HL-60 (cell line): ENCODE measurements at regions not wholly inside any gene's neighbourhood (a gene's known extent, or its start where the extent isn't known, plus 50 kb on each side); places are given as distances from the start of the nearest gene placed in this dataset.
"Not testable (repeated sequence)": the region's sequence is repeated elsewhere in the genome, so short reads cannot be mapped to it uniquely, and the experiment has no call there.

Experiments
- DNase-seq, 2 experiments: peaks; one replicate each; pipeline ENCODE4 v3.0.0-alpha.2; 2010 to 2020; ENCODE audit warnings: low read depth in 1 of 2, low spot score in 1 of 2
- H3K27ac ChIP-seq: fragments of 250-450 bp; sonication (Bioruptor Pico); replicated peaks from 2 replicates; pipeline ENCODE4 v1.5.1; 2020; ENCODE audit warnings: mild to moderate bottlenecking, moderate library complexity
- H3K27me3 ChIP-seq: fragments of 250-450 bp; sonication (Bioruptor Pico); 2 replicates; pipeline ENCODE4 v1.5.1; 2021; ENCODE audit warnings: mild to moderate bottlenecking, moderate library complexity; ENCODE audit not compliant: insufficient read depth, poor library complexity, severe bottlenecking
- H3K4me3 ChIP-seq: replicated peaks from 2 replicates; pipeline ENCODE4 v1.5.1; 2011; ENCODE audit warnings: mild to moderate bottlenecking, control low read depth, low read length; ENCODE audit not compliant: insufficient read depth
- GABPA ChIP-seq: IDR thresholded peaks from 2 replicates; pipeline ENCODE4 v1.6.1; 2012; ENCODE audit warnings: low read depth
- POLR2AphosphoS5 ChIP-seq: IDR thresholded peaks from 2 replicates; pipeline ENCODE4 v1.6.1; 2012; ENCODE audit warnings: low read depth
- SPI1 ChIP-seq: IDR thresholded peaks from 2 replicates; pipeline ENCODE4 v1.6.1; 2012; ENCODE audit warnings: low read depth, mild to moderate bottlenecking, borderline replicate concordance
- TF ChIP-seq, protein P1 (sequence below): IDR thresholded peaks from 2 replicates; pipeline ENCODE4 v1.6.1; 2012; ENCODE audit warnings: low read depth; ENCODE audit not compliant: insufficient replicate concordance
- TF ChIP-seq, protein P2 (sequence below): IDR thresholded peaks from one replicate; pipeline ENCODE4 v1.5.1; 2011; ENCODE audit warnings: low read length, control low read depth, inconsistent platforms; ENCODE audit not compliant: insufficient read depth

GRCh38 chr20:11178946-11179654 lies 505.3 kb upstream of the JAG1 start:
- Histone ChIP-seq H3K27me3 (no peaks in the 10 kb centered on the region), H3K27ac (no peak overlapping the region), H3K4me3 (no peak overlapping the region)
- TF ChIP-seq, protein P1, sequence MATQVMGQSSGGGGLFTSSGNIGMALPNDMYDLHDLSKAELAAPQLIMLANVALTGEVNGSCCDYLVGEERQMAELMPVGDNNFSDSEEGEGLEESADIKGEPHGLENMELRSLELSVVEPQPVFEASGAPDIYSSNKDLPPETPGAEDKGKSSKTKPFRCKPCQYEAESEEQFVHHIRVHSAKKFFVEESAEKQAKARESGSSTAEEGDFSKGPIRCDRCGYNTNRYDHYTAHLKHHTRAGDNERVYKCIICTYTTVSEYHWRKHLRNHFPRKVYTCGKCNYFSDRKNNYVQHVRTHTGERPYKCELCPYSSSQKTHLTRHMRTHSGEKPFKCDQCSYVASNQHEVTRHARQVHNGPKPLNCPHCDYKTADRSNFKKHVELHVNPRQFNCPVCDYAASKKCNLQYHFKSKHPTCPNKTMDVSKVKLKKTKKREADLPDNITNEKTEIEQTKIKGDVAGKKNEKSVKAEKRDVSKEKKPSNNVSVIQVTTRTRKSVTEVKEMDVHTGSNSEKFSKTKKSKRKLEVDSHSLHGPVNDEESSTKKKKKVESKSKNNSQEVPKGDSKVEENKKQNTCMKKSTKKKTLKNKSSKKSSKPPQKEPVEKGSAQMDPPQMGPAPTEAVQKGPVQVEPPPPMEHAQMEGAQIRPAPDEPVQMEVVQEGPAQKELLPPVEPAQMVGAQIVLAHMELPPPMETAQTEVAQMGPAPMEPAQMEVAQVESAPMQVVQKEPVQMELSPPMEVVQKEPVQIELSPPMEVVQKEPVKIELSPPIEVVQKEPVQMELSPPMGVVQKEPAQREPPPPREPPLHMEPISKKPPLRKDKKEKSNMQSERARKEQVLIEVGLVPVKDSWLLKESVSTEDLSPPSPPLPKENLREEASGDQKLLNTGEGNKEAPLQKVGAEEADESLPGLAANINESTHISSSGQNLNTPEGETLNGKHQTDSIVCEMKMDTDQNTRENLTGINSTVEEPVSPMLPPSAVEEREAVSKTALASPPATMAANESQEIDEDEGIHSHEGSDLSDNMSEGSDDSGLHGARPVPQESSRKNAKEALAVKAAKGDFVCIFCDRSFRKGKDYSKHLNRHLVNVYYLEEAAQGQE: no peak
- no peak for TF ChIP-seq GABPA
- TF ChIP-seq SPI1: no peak
- TF ChIP-seq, protein P2, sequence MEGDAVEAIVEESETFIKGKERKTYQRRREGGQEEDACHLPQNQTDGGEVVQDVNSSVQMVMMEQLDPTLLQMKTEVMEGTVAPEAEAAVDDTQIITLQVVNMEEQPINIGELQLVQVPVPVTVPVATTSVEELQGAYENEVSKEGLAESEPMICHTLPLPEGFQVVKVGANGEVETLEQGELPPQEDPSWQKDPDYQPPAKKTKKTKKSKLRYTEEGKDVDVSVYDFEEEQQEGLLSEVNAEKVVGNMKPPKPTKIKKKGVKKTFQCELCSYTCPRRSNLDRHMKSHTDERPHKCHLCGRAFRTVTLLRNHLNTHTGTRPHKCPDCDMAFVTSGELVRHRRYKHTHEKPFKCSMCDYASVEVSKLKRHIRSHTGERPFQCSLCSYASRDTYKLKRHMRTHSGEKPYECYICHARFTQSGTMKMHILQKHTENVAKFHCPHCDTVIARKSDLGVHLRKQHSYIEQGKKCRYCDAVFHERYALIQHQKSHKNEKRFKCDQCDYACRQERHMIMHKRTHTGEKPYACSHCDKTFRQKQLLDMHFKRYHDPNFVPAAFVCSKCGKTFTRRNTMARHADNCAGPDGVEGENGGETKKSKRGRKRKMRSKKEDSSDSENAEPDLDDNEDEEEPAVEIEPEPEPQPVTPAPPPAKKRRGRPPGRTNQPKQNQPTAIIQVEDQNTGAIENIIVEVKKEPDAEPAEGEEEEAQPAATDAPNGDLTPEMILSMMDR: no peak
- no peak for TF ChIP-seq POLR2AphosphoS5
- DNase-seq: no peak

GRCh38 chr20:11180186-11180585 lies 506.4 kb upstream of the JAG1 start:
- Histone ChIP-seq H3K4me3 (no peak overlapping the region), H3K27ac (no peak overlapping the region), H3K27me3 (no peaks in the 10 kb centered on the region)
- TF ChIP-seq, protein P2: no peak
- TF ChIP-seq, protein P1: no peak
- no peak for TF ChIP-seq GABPA
- TF ChIP-seq SPI1: no peak
- no peak for TF ChIP-seq POLR2AphosphoS5
- no peak for DNase-seq

GRCh38 chr20:11181129-11181528 lies 507.3 kb upstream of the JAG1 start:
- H3K4me3 ChIP-seq, H3K27ac ChIP-seq, DNase-seq, H3K27me3 ChIP-seq: not testable (repeated sequence)

GRCh38 chr20:11181966-11182365 lies 508.2 kb upstream of the JAG1 start:
- no peak for TF ChIP-seq SPI1
- TF ChIP-seq GABPA: no peak
- TF ChIP-seq, protein P1: no peak
- TF ChIP-seq POLR2AphosphoS5: no peak
- TF ChIP-seq, protein P2: no peak
- Histone ChIP-seq H3K4me3 (no peak overlapping the region), H3K27ac (no peak overlapping the region), H3K27me3 (no peaks in the 10 kb centered on the region)
- no peak for DNase-seq
